Posterior cingulate gyrus (tissue), 11 donors: ENCODE measurements at regions not wholly inside any gene's neighbourhood (a gene's known extent, or its start where the extent isn't known, plus 50 kb on each side); places are given as distances from the start of the nearest gene placed in this dataset.
A peak's percentile ranks its signal among the peaks of the same experiment; 100 is the strongest.

Source experiments
- DNase-seq, 10 donors: peaks; one replicate each; pipeline versions ENCODE4 v3.0.0 to v3.0.0-alpha.2; 2020 to 2021; ENCODE audit warnings: mixed read lengths in 3 of 10
- intact Hi-C: fragments of 100-400 bp; cut with DNase I; formaldehyde crosslinking; loops from one replicate; pipeline ENCODE4 v1.15.1; 2023

GRCh38 chr12:123045678-123046077, 65.2 kb downstream of the ARL6IP4 start:
- intact Hi-C loops, result loop anchor here (10.0 kb wide), 1 partner anchor 189 kb away; the partner anchor contains the start of genes MPHOSPH9 and MTRFR
- peak in 2 of 10 donors; percentile 32 to 45 for DNase-seq

- DNase-seq, result peak in 2 of 10 donors; percentile 8 to 11
- intact Hi-C loops, result loop anchor here (5.0 to 10.0 kb wide), 2 partner anchors 108 to 190 kb away; partner anchors contain the start of genes MPHOSPH9, MTRFR and PITPNM2
Observed at GRCh38 chr12:123044351-123044750, 63.9 kb downstream of the ARL6IP4 start.

GRCh38 chr12:123043536-123044001, 63.1 kb downstream of the ARL6IP4 start:
- peak; percentile 42 to 96 (median 78) for DNase-seq
- intact Hi-C loops, result loop anchor here (5.0 to 10.0 kb wide), 2 partner anchors 109 to 191 kb away; partner anchors contain the start of genes MPHOSPH9, MTRFR and PITPNM2

GRCh38 chr12:123042833-123043232, 62.4 kb downstream of the ARL6IP4 start:
- peak in 2 of 10 donors; percentile 49 to 55 for DNase-seq
- intact Hi-C loops, result loop anchor here (5.0 to 10.0 kb wide), 2 partner anchors 109 to 192 kb away; partner anchors contain the start of genes MPHOSPH9, MTRFR and PITPNM2

GRCh38 chr12:123041811-123042655, 61.6 kb downstream of the ARL6IP4 start:
- peak in 2 of 10 donors; percentile 60 to 67 for DNase-seq
- intact Hi-C loops, result loop anchor here (5.0 to 10.0 kb wide), 2 partner anchors 110 to 193 kb away; partner anchors contain the start of genes MPHOSPH9, MTRFR and PITPNM2

- intact Hi-C loops, result loop anchor here (5.0 to 10.0 kb wide), 2 partner anchors 111 to 194 kb away; partner anchors contain the start of genes MPHOSPH9, MTRFR and PITPNM2
Observed at GRCh38 chr12:123041042-123041531, 60.6 kb downstream of the ARL6IP4 start.

GRCh38 chr12:123040106-123040505, 59.6 kb downstream of the ARL6IP4 start:
- intact Hi-C loops, result loop anchor here (5.0 to 10.0 kb wide), 2 partner anchors 112 to 195 kb away; partner anchors contain the start of genes MPHOSPH9, MTRFR and PITPNM2

More at GRCh38 chr12:123041042-123041531, 60.6 kb downstream of the ARL6IP4 start:
- peak in 2 of 10 donors; percentile 67 to 68 for DNase-seq

GRCh38 chr12:123038966-123039365, 58.5 kb downstream of the ARL6IP4 start:
- intact Hi-C loops, result no loop called here
- peak in 2 of 10 donors; percentile 60 to 68 for DNase-seq

More at GRCh38 chr12:123040106-123040505, 59.6 kb downstream of the ARL6IP4 start:
- DNase-seq, result no peak

- DNase-seq, result peak in 2 of 10 donors; percentile 48 to 49
- intact Hi-C loops, result no loop called here
Observed at GRCh38 chr12:123038486-123038885, 58.0 kb downstream of the ARL6IP4 start.

GRCh38 chr12:123037791-123038190, 57.3 kb downstream of the ARL6IP4 start:
- peak in 2 of 10 donors; percentile 25 to 36 for DNase-seq

GRCh38 chr12:123036466-123037285, 56.2 kb downstream of the ARL6IP4 start:
- peak in 2 of 10 donors; percentile 27 to 43 for DNase-seq
- intact Hi-C loops, result no loop called here

More at GRCh38 chr12:123037791-123038190, 57.3 kb downstream of the ARL6IP4 start:
- intact Hi-C loops, result no loop called here

GRCh38 chr12:123035841-123036240, 55.4 kb downstream of the ARL6IP4 start:
- intact Hi-C loops, result no loop called here
- DNase-seq, result peak in 2 of 10 donors; percentile 68 to 79

GRCh38 chr12:123034865-123035264, 54.4 kb downstream of the ARL6IP4 start:
- intact Hi-C loops, result no loop called here

GRCh38 chr12:123034022-123034541, 53.6 kb downstream of the ARL6IP4 start:
- intact Hi-C loops, result no loop called here

More at GRCh38 chr12:123034865-123035264, 54.4 kb downstream of the ARL6IP4 start:
- DNase-seq, result no peak

GRCh38 chr12:123033392-123034021, 53.0 kb downstream of the ARL6IP4 start:
- peak in 1 of 10 donors; percentile 30 for DNase-seq
- intact Hi-C loops, result no loop called here

More at GRCh38 chr12:123034022-123034541, 53.6 kb downstream of the ARL6IP4 start:
- DNase-seq, result peak in 2 of 10 donors; percentile 41 to 71

- intact Hi-C loops, result no loop called here
- DNase-seq, result peak in 2 of 10 donors; percentile 52 to 59
Observed at GRCh38 chr12:123032736-123033391, 52.4 kb downstream of the ARL6IP4 start.
